ENCODE measurements at regions not wholly inside any gene's neighbourhood (a gene's known extent, or its start where the extent isn't known, plus 50 kb on each side); places are given as distances from the start of the nearest gene placed in this dataset.
"Not testable (repeated sequence)": the region's sequence is repeated elsewhere in the genome, so short reads cannot be mapped to it uniquely, and the experiment has no call there.

DNA sequence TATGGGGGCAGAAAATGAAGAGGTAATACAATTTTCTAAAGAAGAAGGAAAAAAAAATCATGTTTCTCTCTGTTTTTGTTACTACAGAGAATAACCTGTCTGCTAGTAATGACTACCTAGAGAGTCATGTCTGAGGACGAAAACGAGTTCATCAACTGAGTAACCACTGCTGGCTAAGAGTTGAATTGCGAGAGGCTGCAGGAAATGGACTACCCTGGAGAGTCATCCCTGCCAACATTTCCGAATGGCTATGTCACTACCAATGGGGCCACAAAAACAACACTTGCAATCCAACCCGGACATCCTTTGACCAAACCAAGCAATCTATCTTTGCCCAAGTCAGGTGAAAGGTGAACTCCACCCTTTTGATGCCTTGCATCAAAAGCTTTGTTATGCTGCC lies 120.6 kb downstream of the FCRL5 start:
- 88 to 92% methylated on average over 5 of the region's 5 CpGs for WGBS, 2 donors
- TF ChIP-seq, protein P1, sequence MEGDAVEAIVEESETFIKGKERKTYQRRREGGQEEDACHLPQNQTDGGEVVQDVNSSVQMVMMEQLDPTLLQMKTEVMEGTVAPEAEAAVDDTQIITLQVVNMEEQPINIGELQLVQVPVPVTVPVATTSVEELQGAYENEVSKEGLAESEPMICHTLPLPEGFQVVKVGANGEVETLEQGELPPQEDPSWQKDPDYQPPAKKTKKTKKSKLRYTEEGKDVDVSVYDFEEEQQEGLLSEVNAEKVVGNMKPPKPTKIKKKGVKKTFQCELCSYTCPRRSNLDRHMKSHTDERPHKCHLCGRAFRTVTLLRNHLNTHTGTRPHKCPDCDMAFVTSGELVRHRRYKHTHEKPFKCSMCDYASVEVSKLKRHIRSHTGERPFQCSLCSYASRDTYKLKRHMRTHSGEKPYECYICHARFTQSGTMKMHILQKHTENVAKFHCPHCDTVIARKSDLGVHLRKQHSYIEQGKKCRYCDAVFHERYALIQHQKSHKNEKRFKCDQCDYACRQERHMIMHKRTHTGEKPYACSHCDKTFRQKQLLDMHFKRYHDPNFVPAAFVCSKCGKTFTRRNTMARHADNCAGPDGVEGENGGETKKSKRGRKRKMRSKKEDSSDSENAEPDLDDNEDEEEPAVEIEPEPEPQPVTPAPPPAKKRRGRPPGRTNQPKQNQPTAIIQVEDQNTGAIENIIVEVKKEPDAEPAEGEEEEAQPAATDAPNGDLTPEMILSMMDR (IDR thresholded peaks at IDR 0.05; ENCODE audit: control extremely low read depth, extremely low read depth) = no peak
- DNase-seq = no peak
- Histone ChIP-seq H3K4me3 (no peak overlapping the region), H3K4me1 (ENCODE audit: control insufficient read depth in 5 of 5, insufficient read depth in 5 of 5, low read length in 5 of 5) (peaks cover 0 to 2% (median 0%) of the 10 kb centered on the region in 5 donors), H3K27me3 (ENCODE audit: control insufficient read depth in 3 of 3, insufficient read depth in 3 of 3, low read length in 2 of 3) (peaks cover 0 to 2% (median 0%) of the 10 kb centered on the region in 3 donors), H3K9ac (ENCODE audit: insufficient read depth in 1 of 2, low read length in 2 of 2) (no peak overlapping the region), H3K9me3 (ENCODE audit: control insufficient read depth in 4 of 4, insufficient read depth in 3 of 4, low read length in 3 of 4) (peaks cover 0 to 4% (median 0%) of the 10 kb centered on the region in 4 donors), H3K27ac (ENCODE audit: low read depth in 1 of 2, low read length in 1 of 2) (no peak overlapping the region), H3K36me3 (ENCODE audit: control insufficient read depth in 4 of 4, insufficient read depth in 4 of 4, low read length in 4 of 4) (no peaks in the 10 kb centered on the region)
- ATAC-seq (ENCODE audit: insufficient read depth, low FRiP score) = no peak

DNA sequence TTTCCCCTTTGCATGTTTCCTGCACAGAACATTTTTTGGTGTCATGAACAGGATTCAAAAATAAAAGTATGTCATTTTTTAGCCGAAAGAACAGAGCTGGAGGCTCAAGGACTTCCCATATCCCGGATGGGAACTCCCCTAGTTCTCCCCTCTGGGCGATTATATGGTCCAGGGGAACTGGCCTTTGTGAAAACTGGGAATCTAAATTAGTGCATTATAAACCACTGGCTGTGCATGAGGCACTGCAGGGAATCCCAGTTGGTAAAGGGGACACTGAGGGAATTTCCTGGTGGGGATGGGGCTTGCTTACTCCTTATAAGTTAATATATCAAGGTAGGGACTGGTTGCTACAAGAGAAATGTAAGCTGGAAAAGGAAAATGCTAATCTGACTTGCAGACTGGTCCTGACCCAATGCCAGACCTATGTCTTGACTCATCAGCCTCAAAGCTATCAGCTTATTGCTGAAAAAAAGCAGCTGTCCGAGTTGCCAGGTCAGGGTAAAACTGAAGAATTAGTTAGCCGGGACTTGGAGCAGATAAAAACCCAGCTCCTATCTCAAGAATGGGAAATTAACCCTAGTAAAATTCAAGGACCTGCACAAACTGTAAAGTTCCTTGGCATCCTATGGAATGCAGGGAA lies 122.6 kb downstream of the FCRL5 start:
- TF ChIP-seq, protein P1 (IDR thresholded peaks at IDR 0.05; ENCODE audit: control extremely low read depth, extremely low read depth) = no peak
- H3K27ac ChIP-seq (ENCODE audit: low read depth in 1 of 2, low read length in 1 of 2) = no peak overlapping the region
- no peaks in the 10 kb centered on the region for H3K36me3 ChIP-seq (ENCODE audit: control insufficient read depth in 4 of 4, insufficient read depth in 4 of 4, low read length in 4 of 4)
- no peak overlapping the region for H3K4me3 ChIP-seq
- H3K27me3 ChIP-seq (ENCODE audit: control insufficient read depth in 3 of 3, insufficient read depth in 3 of 3, low read length in 2 of 3) = no peaks in the 10 kb centered on the region
- no peak for DNase-seq
- ATAC-seq (ENCODE audit: insufficient read depth, low FRiP score) = no peak
- 80 to 86% methylated on average over 5 of the region's 5 CpGs for WGBS, 2 donors
- H3K9ac ChIP-seq (ENCODE audit: insufficient read depth in 1 of 2, low read length in 2 of 2) = no peak overlapping the region
- peaks cover 0 to 4% (median 0%) of the 10 kb centered on the region in 4 donors for H3K9me3 ChIP-seq (ENCODE audit: control insufficient read depth in 4 of 4, insufficient read depth in 3 of 4, low read length in 3 of 4)
- peaks cover 0 to 2% (median 0%) of the 10 kb centered on the region in 5 donors for H3K4me1 ChIP-seq (ENCODE audit: control insufficient read depth in 5 of 5, insufficient read depth in 5 of 5, low read length in 5 of 5)

DNA sequence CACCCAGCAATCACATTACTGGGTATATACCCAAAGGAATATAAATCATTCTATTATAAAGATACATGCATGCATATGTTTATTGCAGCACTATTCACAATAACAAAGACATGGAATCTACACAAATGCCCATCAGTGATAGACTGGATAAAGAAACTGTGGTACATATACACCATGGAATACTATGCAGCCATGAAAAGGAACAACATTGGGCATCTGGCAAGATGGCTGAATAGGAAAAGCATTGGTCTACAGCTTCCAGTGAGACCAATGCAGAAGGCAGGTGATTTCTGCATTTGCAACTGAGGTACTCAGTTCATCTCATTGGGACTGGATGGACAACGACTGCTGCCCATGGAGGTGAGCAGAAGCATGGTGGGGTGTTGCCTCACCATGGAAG lies 128.6 kb downstream of the FCRL5 start:
- not testable (repeated sequence) for DNase-seq; H3K4me3 ChIP-seq; H3K9ac ChIP-seq (ENCODE audit: insufficient read depth in 1 of 2, low read length in 2 of 2); H3K27ac ChIP-seq (ENCODE audit: low read depth in 1 of 2, low read length in 1 of 2); ATAC-seq (ENCODE audit: insufficient read depth, low FRiP score); H3K4me1 ChIP-seq (ENCODE audit: control insufficient read depth in 5 of 5, insufficient read depth in 5 of 5, low read length in 5 of 5); H3K9me3 ChIP-seq (ENCODE audit: control insufficient read depth in 4 of 4, insufficient read depth in 3 of 4, low read length in 3 of 4); H3K36me3 ChIP-seq (ENCODE audit: control insufficient read depth in 4 of 4, insufficient read depth in 4 of 4, low read length in 4 of 4); H3K27me3 ChIP-seq (ENCODE audit: control insufficient read depth in 3 of 3, insufficient read depth in 3 of 3, low read length in 2 of 3)
- WGBS, 2 donors = 98 to 100% methylated on average over 1 of the region's 1 CpG

DNA sequence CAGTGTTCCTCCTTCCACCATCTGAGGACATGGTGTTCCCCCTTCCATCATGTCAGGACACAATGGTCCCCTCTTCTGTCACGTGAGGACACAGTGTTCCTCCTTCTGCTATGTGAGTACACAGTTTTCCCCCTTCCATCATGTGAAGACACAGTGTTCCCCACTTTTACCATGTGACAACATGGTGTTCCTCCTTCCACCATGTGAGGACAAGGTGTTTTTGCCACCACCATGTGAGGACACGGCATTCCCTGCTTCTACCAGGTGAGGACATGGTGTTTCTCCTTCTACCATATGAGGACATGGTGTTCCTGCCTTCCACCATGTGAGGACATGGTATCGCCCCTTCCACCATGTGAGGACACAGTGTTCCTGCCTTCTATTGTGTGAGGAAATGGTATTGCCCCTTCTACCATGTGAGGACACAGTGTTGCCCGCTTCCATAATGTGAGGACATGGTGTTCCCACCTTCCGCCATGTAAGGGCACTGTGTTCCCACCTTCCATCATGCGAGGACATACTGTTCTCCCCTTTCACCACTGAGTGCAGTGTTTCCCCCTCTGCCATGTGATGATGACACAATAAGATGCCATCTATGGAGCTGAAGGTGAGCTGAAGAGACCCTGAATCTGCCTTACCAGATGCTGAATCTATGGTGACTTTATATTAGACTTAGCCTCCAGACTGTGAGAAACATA lies 132.3 kb downstream of the FCRL5 start:
- no peak overlapping the region for H3K27ac ChIP-seq (ENCODE audit: low read depth in 1 of 2, low read length in 1 of 2)
- DNase-seq = no peak
- H3K4me3 ChIP-seq = no peak overlapping the region
- 92 to 96% methylated on average over 6 of the region's 6 CpGs for WGBS, 2 donors
- ATAC-seq (ENCODE audit: insufficient read depth, low FRiP score) = no peak
- H3K9me3 ChIP-seq (ENCODE audit: control insufficient read depth in 4 of 4, insufficient read depth in 3 of 4, low read length in 3 of 4) = peaks cover 0 to 5% (median 0%) of the 10 kb centered on the region in 4 donors
- H3K9ac ChIP-seq (ENCODE audit: insufficient read depth in 1 of 2, low read length in 2 of 2) = no peak overlapping the region
- no peaks in the 10 kb centered on the region for H3K27me3 ChIP-seq (ENCODE audit: control insufficient read depth in 3 of 3, insufficient read depth in 3 of 3, low read length in 2 of 3)
- no peaks in the 10 kb centered on the region for H3K4me1 ChIP-seq (ENCODE audit: control insufficient read depth in 5 of 5, insufficient read depth in 5 of 5, low read length in 5 of 5)
- no peaks in the 10 kb centered on the region for H3K36me3 ChIP-seq (ENCODE audit: control insufficient read depth in 4 of 4, insufficient read depth in 4 of 4, low read length in 4 of 4)
- TF ChIP-seq, protein P1 (IDR thresholded peaks at IDR 0.05; ENCODE audit: control extremely low read depth, extremely low read depth) = no peak

Data from lung (tissue), 11 donors.